DND-41 (cell line): ENCODE measurements at regions not wholly inside any gene's neighbourhood (a gene's known extent, or its start where the extent isn't known, plus 50 kb on each side); places are given as distances from the start of the nearest gene placed in this dataset.

Source experiments
- ATAC-seq: fragments of 200-7000 bp; cut with Tn5 transposase; 3 replicates; pipeline ENCODE4 v1.9.1; 2021; ENCODE audit warnings: low read depth; ENCODE audit not compliant: insufficient read depth
- DNase-seq: peaks from one replicate; pipeline ENCODE4 v3.0.0-alpha.2; 2020
- H2AFZ ChIP-seq: 2 replicates; pipeline ENCODE4 v1.6.0; 2012; ENCODE audit warnings: low read depth, low read length
- H3K27ac ChIP-seq: 2 replicates; pipeline ENCODE4 v1.5.1; 2012; ENCODE audit warnings: low read length, inconsistent platforms
- H3K27me3 ChIP-seq: fragments of 200-600 bp; sonication (generic); 2 replicates; pipeline ENCODE4 v1.6.0; 2012; ENCODE audit warnings: low read length, mild to moderate bottlenecking, inconsistent platforms; ENCODE audit not compliant: insufficient read depth, poor library complexity
- H3K36me3 ChIP-seq: 2 replicates; pipeline ENCODE4 v1.5.1; 2012; ENCODE audit warnings: low read length, inconsistent platforms; ENCODE audit not compliant: insufficient read depth
- H3K4me1 ChIP-seq: 2 replicates; pipeline ENCODE4 v1.5.1; 2012; ENCODE audit warnings: mild to moderate bottlenecking, low read length; ENCODE audit not compliant: insufficient read depth
- H3K4me2 ChIP-seq: 2 replicates; pipeline ENCODE4 v1.6.0; 2012; ENCODE audit warnings: mild to moderate bottlenecking, moderate library complexity, low read length, inconsistent platforms; ENCODE audit not compliant: insufficient read depth
- H3K4me3 ChIP-seq, 2 experiments: fragments of 200-600 bp in 1 of 2; shearing (Covaris generic) in 1 of 2; 2 replicates each; pipeline ENCODE4 v1.5.1; 2012 to 2016; ENCODE audit warnings: inconsistent platforms in 2 of 2, low read length in 2 of 2, mild to moderate bottlenecking in 2 of 2, low read depth in 1 of 2, moderate library complexity in 1 of 2
- H3K79me2 ChIP-seq: 2 replicates; pipeline ENCODE4 v1.6.0; 2012; ENCODE audit warnings: low read length, inconsistent platforms; ENCODE audit not compliant: insufficient read depth
- H3K9ac ChIP-seq: 2 replicates; pipeline ENCODE4 v1.6.0; 2012; ENCODE audit warnings: low read depth, mild to moderate bottlenecking, inconsistent platforms, low read length, moderate library complexity
- H3K9me3 ChIP-seq: 2 replicates; pipeline ENCODE4 v1.5.1; 2012; ENCODE audit warnings: low read length, moderate library complexity, mild to moderate bottlenecking, inconsistent platforms; ENCODE audit not compliant: insufficient read depth, severe bottlenecking
- H4K20me1 ChIP-seq: 2 replicates; pipeline ENCODE4 v1.6.0; 2012; ENCODE audit warnings: low read length; ENCODE audit not compliant: insufficient read depth
- CTCF ChIP-seq: IDR thresholded peaks from 2 replicates; pipeline ENCODE4 v1.5.1; 2012; ENCODE audit warnings: borderline replicate concordance, low read length, moderate library complexity, mild to moderate bottlenecking; ENCODE audit not compliant: poor library complexity, severe bottlenecking; ENCODE audit errors: extremely low read depth
- EZH2 ChIP-seq: IDR thresholded peaks from 3 replicates; pipeline ENCODE4 v1.6.1; 2012; ENCODE audit warnings: borderline replicate concordance, low read depth, mild to moderate bottlenecking, moderate library complexity, low read length, inconsistent platforms; ENCODE audit not compliant: severe bottlenecking

GRCh38 chr2:155442755-155443372 lies 744.4 kb downstream of the KCNJ3 start:
- H4K20me1 ChIP-seq = no peaks in the 10 kb centered on the region
- H3K4me3 ChIP-seq = no peak overlapping the region
- H2AFZ ChIP-seq = no peak overlapping the region
- H3K27ac ChIP-seq = no peak overlapping the region
- no peak overlapping the region for H3K4me2 ChIP-seq
- H3K36me3 ChIP-seq = no peaks in the 10 kb centered on the region
- no peaks in the 10 kb centered on the region for H3K9me3 ChIP-seq
- no peak overlapping the region for H3K9ac ChIP-seq
- DNase-seq = no peak
- H3K79me2 ChIP-seq = no peaks in the 10 kb centered on the region
- no peaks in the 10 kb centered on the region for H3K27me3 ChIP-seq
- ATAC-seq = no peak
- H3K4me1 ChIP-seq = no peaks in the 10 kb centered on the region
- TF ChIP-seq CTCF (no peak), EZH2 (no peak)

GRCh38 chr2:155442088-155442487 lies 743.6 kb downstream of the KCNJ3 start:
- Histone ChIP-seq H3K9me3 (no peaks in the 10 kb centered on the region), H3K4me2 (no peak overlapping the region), H3K79me2 (no peaks in the 10 kb centered on the region), H3K36me3 (no peaks in the 10 kb centered on the region), H4K20me1 (no peaks in the 10 kb centered on the region), H3K4me1 (no peaks in the 10 kb centered on the region), H3K27me3 (no peaks in the 10 kb centered on the region), H3K4me3 (no peak overlapping the region), H3K27ac (no peak overlapping the region), H3K9ac (no peak overlapping the region), H2AFZ (no peak overlapping the region)
- no peak for TF ChIP-seq EZH2
- no peak for TF ChIP-seq CTCF
- ATAC-seq = no peak
- DNase-seq = no peak

- TF ChIP-seq EZH2 (no peak), CTCF (no peak)
- H3K27me3 ChIP-seq = no peaks in the 10 kb centered on the region
- DNase-seq = no peak
Observed at GRCh38 chr2:155431004-155431507, 732.6 kb downstream of the KCNJ3 start.

More at GRCh38 chr2:155431004-155431507, 732.6 kb downstream of the KCNJ3 start:
- H3K9me3 ChIP-seq = no peaks in the 10 kb centered on the region
- no peak overlapping the region for H3K4me2 ChIP-seq
- H3K4me1 ChIP-seq = no peaks in the 10 kb centered on the region
- ATAC-seq = no peak
- no peaks in the 10 kb centered on the region for H3K79me2 ChIP-seq
- no peaks in the 10 kb centered on the region for H3K36me3 ChIP-seq
- no peak overlapping the region for H2AFZ ChIP-seq
- H3K27ac ChIP-seq = no peak overlapping the region
- no peaks in the 10 kb centered on the region for H4K20me1 ChIP-seq
- no peak overlapping the region for H3K9ac ChIP-seq
- H3K4me3 ChIP-seq = no peak overlapping the region
